GM19351 (cell line): ENCODE measurements at regions not wholly inside any gene's neighbourhood (a gene's known extent, or its start where the extent isn't known, plus 50 kb on each side); places are given as distances from the start of the nearest gene placed in this dataset.

ENCODE experiments used
- ATAC-seq: cut with Tn5 transposase; IDR thresholded peaks from one replicate; pipeline ENCODE4 v1.9.1; 2021; ENCODE audit warnings: mild to moderate bottlenecking, moderate library complexity; ENCODE audit not compliant: unreplicated experiment

GRCh38 chr21:32184065-32184464, 94.8 kb downstream of the MIS18A start:
- ATAC-seq: no peak

GRCh38 chr21:32183396-32183795, 95.5 kb downstream of the MIS18A start:
- ATAC-seq: no peak

GRCh38 chr21:32182449-32182848, 96.4 kb downstream of the MIS18A start:
- no peak for ATAC-seq

GRCh38 chr21:32181457-32181856, 97.4 kb downstream of the MIS18A start:
- ATAC-seq: no peak

- no peak for ATAC-seq
These were observed 104.0 kb downstream of the MIS18A start for GRCh38 chr21:32174819-32175218.

- ATAC-seq: no peak
These were observed 105.6 kb downstream of the MIS18A start for GRCh38 chr21:32173121-32173724.

- ATAC-seq: no peak
These were observed 106.7 kb downstream of the MIS18A start for GRCh38 chr21:32172106-32172505.

- ATAC-seq: no peak
These were observed 111.3 kb downstream of the MIS18A start for GRCh38 chr21:32167513-32167912.

- no peak for ATAC-seq
These were observed 115.5 kb downstream of the MIS18A start for GRCh38 chr21:32163386-32163785.

- no peak for ATAC-seq
These were observed 116.0 kb downstream of the MIS18A start for GRCh38 chr21:32162727-32163320.

GRCh38 chr21:32155226-32155625, 123.6 kb downstream of the MIS18A start:
- ATAC-seq: no peak

- ATAC-seq: no peak
These were observed 131.8 kb downstream of the MIS18A start for GRCh38 chr21:32147041-32147440.

- no peak for ATAC-seq
These were observed 134.0 kb downstream of the MIS18A start for GRCh38 chr21:32144851-32145250.

- no peak for ATAC-seq
These were observed 135.5 kb downstream of the MIS18A start for GRCh38 chr21:32143241-32143939.

GRCh38 chr21:32141318-32141633, 137.6 kb downstream of the MIS18A start:
- ATAC-seq: no peak

- ATAC-seq: no peak
These were observed 138.1 kb downstream of the MIS18A start for GRCh38 chr21:32140604-32141317.

GRCh38 chr21:32140151-32140550, 138.7 kb downstream of the MIS18A start:
- ATAC-seq: no peak

- ATAC-seq: no peak
These were observed 140.2 kb downstream of the MIS18A start for GRCh38 chr21:32138658-32139057.

- ATAC-seq: no peak
These were observed 140.9 kb downstream of the MIS18A start for GRCh38 chr21:32137931-32138330.

- no peak for ATAC-seq
These were observed 141.6 kb downstream of the MIS18A start for GRCh38 chr21:32137266-32137665.

GRCh38 chr21:32136546-32136945, 142.3 kb downstream of the MIS18A start:
- ATAC-seq: no peak
